HG02610 (cell line): ENCODE measurements at regions not wholly inside any gene's neighbourhood (a gene's known extent, or its start where the extent isn't known, plus 50 kb on each side); places are given as distances from the start of the nearest gene placed in this dataset.
"Not testable (repeated sequence)": the region's sequence is repeated elsewhere in the genome, so short reads cannot be mapped to it uniquely, and the experiment has no call there.

ENCODE experiments used
- ATAC-seq: cut with Tn5 transposase; IDR thresholded peaks from one replicate; pipeline ENCODE4 v1.9.1; 2021; ENCODE audit warnings: mild to moderate bottlenecking, moderate library complexity; ENCODE audit not compliant: unreplicated experiment

DNA sequence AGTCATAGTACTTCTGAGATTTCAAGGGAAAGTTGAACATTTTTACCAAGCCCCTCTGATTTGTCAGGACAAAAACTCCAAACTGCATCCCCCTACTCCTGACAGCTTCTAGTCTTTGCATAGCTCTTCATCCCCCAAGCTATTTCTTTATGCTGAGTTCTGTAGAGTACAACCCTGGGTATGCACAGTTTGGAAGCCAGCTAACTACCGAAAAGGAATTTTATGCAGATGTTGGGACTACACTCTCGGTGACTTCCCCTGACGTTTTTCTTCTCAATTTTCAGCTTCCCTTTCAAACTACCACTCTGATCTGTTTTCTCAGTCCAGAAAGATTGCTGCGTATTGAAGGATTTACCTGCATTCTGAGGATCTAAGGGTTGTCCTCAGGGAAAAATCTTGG is 1060.2 kb upstream of the ACVR2A start:
- no peak for ATAC-seq

- ATAC-seq, result no peak
These were observed 1067.6 kb upstream of the ACVR2A start for GRCh38 chr2:146777181-146777580.

DNA sequence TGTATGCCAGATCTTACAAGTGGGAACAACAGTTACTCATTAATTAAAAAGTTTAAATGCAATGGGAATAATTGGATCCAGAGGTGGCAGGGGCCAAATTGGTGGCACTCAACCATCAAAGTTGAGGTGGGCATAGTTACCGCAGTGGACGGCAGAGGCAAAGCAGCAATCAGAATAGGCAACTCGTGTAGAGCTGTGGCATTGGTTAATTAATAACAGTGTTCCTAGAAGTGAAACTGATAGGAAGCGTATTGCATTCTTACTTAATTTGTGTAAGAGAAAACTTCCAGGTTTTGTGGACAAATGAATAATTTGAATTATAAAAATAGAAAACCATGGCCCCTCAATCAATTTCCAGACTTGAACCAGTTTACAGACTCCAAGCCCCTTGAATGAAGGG is 1068.2 kb upstream of the ACVR2A start:
- no peak for ATAC-seq

GRCh38 chr2:146771531-146771930 is 1073.3 kb upstream of the ACVR2A start:
- no peak for ATAC-seq

GRCh38 chr2:146764301-146764700 is 1080.5 kb upstream of the ACVR2A start:
- no peak for ATAC-seq

DNA sequence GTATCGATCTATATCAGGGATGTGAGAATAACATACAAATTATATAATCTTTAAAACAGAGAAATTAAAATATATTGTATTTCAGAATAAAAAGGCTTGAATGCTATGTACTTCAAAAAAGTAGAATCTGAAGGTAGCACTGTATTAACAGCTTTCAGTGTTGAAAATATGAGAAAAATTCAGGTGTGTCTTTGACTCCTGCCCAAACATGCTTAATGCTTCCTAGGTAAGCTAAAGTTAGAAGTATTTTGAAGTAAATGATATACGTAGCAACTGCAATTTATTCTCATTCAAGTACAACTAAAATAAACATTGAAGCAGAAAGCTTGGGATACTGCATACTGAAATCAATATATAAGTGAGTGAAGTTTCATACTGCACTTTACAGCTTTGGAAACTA is 1082.0 kb upstream of the ACVR2A start:
- no peak for ATAC-seq

DNA sequence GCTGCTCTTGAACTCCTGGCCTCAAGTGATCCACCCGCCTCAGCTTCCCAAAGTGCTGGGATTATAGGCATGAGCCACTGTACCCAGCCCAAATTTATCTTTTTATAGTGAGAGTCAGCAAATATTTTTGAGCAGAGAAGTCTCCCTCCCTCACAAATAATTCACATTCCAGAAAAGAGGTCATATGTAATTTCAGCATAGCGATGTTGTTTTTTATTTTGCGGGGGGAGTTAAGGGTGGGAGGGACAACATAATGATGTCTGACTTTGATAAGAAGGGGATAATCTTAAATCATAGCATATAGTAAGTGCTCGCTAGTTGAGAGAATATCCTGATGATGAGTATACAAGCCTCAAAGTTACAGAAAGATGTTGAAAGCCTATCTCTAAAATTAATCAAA is 1090.2 kb upstream of the ACVR2A start:
- no peak for ATAC-seq

GRCh38 chr2:146748046-146748445 is 1096.8 kb upstream of the ACVR2A start:
- no peak for ATAC-seq

DNA sequence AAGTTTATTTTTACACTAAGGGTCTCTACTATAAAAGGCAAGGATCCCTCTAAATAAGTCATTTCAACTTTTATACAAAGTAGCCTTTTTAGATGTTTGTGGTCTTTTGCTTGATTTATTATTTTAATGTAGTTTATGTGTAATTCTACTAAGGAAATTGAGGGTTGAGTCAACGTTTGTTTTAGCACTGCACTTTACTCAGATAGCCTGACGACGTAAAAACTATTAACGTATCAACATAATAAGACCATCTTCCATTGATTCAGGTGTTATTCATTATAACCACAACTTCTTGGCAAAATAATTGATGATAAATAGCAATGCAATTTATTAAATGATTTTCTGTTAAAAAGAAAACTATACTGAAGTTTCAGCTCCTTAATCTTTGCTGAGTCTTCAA is 1103.6 kb upstream of the ACVR2A start:
- ATAC-seq, result no peak

GRCh38 chr2:146734821-146735190 is 1110.0 kb upstream of the ACVR2A start:
- no peak for ATAC-seq

DNA sequence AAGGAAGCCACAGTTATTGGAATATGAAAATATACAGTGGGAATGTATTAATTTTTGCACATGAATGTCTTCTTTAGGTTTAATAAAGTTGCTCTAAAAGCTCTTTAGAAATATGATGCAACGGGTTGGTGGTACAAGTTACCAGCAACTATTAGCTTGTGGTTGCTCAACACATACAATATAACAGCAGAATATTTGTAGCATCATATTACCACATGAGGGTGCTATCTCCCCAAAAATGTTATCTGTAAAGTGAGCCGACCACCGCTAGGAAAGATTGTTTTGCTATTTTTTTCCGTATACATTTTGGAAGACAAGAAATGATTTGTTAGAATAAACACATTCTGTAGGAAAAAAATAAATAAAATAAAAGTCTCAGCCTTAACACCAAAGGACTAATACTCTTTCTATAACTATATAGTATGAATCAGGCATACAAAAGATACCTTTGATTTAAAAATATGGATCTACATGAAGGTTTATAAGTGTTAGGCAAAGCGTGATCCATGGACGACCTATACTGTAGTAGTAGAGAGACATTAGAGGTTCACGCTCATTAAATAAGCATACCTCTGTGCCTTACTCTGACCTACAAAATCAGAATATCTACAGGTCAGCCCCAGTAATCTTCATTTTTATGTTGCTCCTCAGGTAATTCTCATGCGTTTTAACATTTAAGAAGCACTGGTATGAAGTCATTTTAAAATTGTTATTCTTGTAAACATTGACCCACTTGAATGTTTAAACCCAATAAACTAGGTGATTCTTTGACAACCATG is 1110.6 kb upstream of the ACVR2A start:
- ATAC-seq, result no peak

DNA sequence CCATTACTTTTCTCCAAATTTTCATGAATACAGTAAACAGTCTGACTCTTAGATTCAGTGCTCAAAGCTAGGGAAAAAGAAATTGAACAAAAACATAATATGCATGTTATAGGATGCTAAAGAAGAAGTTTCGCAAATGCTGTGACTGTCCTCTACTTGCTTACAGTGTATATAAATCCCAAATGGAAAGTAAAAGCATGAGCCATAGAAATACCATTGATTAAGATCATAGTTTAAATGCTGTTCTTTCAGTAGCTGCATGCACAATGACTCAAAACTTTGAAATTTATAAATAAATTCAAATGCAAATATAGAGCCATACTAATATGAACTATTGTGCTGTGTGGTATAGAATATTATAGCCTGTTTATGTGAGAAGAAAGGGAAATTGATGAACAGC is 1113.9 kb upstream of the ACVR2A start:
- ATAC-seq, result no peak

DNA sequence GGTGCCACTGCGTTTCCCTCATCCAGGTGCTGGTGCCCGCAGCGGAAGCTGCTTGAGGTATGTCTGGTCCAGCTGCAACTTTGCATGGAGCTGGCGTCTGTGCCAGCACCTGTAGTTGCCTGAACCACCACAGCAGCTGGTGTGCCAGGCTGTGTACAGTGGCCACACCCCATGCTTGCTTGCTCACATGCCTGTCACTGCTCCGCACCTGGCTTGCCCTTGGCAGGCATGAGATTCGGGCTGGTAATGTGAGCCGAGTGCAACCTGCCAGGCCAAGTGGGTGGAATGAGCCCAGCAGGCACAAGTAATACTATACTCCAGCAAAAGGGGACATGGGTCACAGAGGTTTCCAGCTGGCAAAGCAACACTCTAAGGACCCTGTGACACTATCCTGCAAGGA is 1123.3 kb upstream of the ACVR2A start:
- no peak for ATAC-seq

GRCh38 chr2:146720170-146720569 is 1124.7 kb upstream of the ACVR2A start:
- ATAC-seq, result no peak

DNA sequence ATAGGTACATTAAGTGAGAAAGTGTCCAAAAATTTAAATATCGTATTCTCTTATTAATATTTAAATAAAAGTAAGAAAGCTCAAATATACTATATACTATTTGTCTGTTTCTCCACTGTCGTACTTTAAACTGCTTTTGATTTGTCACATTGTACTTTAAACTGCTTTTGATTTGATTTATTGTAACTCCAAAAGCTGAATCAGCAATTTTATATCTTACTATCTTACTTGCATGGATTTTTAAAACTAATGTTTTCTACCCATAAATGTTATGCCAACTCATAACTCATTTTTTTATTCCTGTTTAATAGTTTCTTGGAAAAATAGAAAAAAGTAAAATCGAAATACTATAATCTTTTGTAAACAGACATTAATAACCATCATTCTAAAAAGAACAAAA is 1128.2 kb upstream of the ACVR2A start:
- ATAC-seq, result no peak

DNA sequence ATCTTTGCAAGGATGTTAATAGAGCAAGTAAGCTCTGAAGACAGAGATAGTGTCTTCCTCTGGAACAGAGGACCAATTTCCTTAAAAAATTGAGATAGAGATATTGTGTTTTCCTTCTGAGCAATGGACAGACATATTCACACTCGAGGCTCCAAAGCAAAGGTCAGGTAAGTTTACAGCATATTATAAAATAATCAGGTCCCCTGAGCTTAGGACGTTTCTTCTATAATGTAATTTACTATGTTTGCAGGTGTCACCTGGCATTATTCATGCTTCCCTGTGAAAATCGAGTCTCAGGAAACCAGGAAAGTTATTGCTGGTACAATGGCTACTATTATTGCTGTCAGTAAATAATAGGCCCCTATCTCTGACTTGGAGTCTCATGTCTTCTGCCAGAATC is 1135.8 kb upstream of the ACVR2A start:
- ATAC-seq, result no peak

GRCh38 chr2:146701183-146701582 is 1143.6 kb upstream of the ACVR2A start:
- no peak for ATAC-seq

GRCh38 chr2:146697307-146697706 is 1147.5 kb upstream of the ACVR2A start:
- ATAC-seq, result no peak

GRCh38 chr2:146696787-146697186 is 1148.0 kb upstream of the ACVR2A start:
- ATAC-seq, result not testable (repeated sequence)

DNA sequence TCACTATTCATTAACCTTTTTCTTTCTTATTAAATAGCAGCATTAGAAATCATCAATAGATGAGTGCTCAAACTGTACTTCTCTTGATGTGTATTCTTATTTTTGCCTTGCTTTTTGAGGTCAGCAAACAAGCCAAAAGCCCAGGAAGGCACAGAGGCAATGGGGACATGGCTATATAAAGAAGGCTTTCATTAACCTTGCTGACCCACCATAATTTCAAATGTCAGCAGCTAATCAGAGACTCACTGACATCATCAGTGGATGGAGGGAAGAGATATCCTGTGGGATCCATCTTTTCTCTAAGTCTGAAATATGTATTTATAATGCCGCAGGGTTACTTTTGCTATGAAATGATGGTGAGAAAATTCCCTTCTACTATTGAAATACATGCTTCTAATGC is 1162.8 kb upstream of the ACVR2A start:
- no peak for ATAC-seq

DNA sequence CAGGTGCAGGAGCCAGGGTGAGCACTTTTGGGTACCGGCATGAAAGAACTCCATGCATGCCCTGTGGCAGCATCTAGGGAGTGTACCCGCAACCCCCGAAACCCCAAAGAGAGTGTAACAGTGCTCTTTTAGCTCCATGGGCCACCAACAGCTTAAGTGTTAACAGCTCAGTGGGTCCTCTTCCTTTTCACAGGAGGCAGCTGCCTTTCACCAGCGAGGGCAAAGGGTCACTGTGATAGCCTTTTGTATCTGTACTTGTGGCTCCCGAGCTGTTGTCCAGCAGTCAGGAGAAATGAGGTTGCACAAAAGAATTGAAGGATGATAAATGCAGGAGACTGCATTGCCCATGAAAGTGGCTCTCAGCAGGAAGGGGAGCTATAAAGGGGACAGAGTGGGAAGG is 1166.3 kb upstream of the ACVR2A start:
- no peak for ATAC-seq

- no peak for ATAC-seq
These were observed 1167.5 kb upstream of the ACVR2A start for GRCh38 chr2:146677280-146677679.

GRCh38 chr2:146669735-146670134 is 1175.1 kb upstream of the ACVR2A start:
- no peak for ATAC-seq
